Skin of body (tissue), 1 donor: ENCODE measurements at regions not wholly inside any gene's neighbourhood (a gene's known extent, or its start where the extent isn't known, plus 50 kb on each side); places are given as distances from the start of the nearest gene placed in this dataset.

Experiments used
- DNase-seq: peaks from one replicate; lab custom pipeline; 2025; lab: John Stamatoyannopoulos, UW

DNA sequence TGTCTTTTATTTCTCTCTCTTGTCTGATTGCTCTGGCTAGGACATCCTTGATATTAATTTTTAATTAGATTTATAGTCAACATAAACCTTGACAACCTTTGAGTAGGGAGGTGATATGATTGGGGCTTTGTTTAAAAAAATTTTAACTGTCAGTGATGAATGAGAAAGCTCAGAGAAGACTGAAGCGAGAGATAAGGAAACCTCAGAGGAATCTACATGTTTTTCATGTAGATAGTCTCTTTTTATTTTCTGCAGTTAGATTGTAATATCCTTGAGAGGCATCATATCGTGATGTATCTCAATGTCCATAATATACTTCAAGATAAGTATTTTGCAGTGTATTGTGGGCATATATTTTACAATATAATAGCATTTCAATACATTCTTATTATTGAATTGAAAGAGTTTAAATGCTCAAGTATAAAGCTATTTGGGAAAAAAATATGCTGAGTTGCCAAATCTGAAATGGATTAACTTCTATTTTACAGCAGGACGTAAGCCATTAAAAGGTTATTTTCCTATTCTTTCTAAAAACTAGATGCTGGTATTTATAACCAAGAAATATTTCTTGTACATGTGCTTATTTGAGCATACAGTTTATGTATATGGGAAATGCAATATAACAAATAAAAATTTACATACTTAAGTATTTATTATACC is 802.4 kb upstream of the ADGRL4 start:
- no peak for DNase-seq

DNA sequence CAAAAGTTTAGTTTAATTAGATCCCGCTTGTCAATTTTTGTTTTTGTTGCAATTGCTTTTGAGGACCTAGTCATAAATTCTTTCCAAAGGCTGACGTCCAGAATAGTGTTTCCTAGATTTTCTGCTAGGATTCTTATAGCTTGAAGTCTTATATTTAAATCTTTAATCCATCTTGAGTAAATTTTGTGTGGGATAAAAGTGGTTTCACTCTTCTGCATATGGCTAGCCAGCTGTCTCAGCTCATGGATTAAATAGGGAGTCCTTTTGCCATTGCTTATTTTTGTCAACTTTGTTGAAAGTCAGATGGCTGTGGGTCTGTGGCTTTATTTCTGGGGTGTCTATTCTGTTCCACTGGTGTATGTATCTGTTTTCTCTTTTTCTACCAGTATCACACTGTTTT is 801.3 kb upstream of the ADGRL4 start:
- no peak for DNase-seq

DNA sequence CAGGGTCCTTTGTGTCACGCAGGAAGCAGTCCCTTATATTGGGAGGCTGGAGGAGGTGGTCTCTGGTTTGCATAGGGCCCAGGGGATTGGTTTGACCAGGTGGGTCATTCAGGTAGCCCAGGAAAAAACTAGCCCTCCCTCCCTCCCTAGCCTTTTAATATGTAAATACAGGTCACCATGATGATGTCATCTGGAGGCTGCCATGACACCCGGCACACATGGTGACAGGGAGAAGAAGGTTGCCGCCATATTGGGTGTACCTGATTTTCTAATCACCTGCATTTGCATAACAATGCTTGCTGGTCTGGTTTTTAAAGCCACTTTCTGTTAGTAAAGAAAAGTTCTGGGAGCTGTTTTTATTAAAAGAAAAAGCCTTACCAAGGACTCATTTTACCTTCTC is 791.0 kb upstream of the ADGRL4 start:
- DNase-seq: no peak

DNA sequence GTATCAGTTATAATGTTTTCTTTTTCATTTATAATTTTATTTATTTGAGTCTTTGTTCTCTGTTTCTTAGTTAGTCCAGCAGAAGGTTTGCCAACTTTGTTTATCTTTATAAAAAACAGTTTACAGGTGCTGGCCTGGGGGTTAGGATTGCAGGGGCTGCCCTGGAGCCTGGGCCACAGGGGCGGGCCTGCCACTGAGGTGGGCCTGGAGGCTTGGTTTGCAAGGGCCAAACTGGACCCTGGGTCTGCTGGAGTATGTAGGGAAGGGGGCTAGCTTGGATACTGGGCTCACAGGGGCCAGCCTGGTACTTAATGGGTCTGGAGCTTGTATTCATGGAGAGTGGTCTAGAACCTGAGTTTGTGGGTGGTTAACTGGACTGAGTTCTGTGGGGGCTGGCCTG is 789.9 kb upstream of the ADGRL4 start:
- no peak for DNase-seq

DNA sequence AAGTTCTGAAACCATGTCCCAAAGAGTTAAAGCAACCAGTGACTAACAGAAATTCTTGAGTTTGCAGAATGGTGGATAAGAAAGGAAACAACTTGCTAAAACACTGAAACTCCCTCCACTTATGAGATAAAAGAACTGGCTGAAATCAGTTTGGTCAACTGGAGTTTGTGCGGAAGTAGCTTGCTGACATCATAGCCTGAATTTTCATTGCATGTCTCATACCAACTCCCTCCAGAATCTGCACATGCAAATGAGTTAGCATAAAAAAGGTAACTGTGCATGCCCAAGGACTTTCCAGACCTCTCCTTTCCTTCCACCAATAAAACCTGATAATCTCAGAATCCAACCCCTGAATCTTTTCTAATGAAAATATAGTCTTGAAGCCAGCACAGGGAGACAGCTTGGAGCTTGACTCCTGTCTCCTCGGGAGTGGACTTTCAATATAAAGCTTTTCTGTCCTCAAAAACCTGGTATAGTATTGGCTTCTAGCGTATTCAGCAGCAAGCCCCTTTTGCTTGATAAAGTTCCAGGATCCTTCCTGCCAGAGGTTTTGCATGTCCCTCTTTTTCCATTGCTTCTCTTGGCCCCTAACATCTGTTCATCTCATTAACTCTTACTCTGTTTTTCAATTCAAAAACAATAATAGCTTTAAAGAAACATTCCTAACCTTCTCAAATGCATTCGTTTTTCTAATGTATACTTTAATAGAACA is 785.8 kb upstream of the ADGRL4 start:
- no peak for DNase-seq

DNA sequence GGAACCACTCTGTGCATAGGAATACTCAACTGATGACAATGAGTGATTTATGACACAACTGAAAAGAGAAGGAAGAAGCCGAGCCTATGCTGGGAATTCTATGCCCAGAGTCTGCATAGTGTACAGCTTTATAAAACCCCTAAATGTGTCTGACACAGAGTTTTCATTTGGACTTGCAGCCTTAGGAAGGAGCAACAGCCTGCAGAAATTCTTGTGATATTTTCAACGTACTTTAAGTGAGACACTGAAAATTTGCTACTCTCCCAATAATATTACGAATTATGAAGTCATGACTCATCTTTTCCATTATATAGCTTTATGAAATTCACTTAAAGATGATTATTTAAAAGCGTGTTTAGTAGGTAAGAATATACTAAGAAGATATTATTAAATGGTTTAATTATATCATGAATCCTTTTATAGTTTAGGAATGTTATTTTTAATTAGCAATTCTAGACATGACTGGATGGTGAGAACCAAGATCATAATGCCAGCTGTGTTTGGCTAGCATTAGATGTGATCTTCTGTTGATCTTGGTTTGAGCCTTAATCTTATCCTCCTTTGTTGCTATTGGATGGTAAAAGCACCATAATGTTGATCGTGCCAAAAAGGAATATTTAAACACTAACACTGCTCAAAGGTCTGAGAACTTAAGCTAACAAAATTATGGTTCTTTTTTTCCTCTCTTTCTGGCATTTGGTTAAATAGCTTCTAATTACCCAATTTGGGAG is 785.1 kb upstream of the ADGRL4 start:
- DNase-seq: no peak

DNA sequence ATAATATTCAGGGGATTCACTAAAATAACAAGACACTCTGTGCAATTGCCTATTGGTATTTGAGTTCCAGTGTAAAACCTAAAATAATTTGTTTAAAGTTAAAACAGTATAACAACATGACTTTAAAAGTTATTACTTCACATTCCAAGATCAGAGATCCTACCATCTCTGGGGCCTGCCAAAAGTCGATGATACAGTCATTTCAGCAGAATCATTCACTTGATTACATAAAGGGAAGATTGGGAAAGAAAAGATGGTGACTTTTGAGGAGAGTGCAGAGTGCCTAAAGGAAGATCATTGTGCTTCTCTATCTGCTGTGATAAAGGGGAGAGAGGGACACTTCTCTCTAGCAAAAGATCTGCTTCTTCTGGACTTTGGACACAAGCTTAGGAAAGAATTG is 784.4 kb upstream of the ADGRL4 start:
- DNase-seq: no peak

DNA sequence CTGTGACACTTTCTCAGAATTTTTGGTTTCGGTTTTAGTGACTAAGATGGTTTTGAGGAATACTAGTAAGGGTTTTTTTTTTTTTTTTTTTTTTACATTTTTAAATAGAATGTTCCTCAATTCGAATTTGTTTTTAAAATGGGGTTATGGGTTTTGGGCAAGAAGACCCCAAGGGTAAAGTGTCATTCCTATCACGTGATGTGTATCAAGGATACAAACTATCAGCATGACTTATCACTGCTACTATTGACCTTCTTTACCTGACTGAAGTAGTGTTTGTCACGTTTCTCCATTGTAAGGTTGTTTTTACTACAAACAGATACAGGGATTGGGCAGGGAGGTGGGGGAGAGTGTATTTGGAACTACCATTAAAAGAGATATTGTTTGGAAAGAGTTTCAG is 781.1 kb upstream of the ADGRL4 start:
- DNase-seq: no peak

DNA sequence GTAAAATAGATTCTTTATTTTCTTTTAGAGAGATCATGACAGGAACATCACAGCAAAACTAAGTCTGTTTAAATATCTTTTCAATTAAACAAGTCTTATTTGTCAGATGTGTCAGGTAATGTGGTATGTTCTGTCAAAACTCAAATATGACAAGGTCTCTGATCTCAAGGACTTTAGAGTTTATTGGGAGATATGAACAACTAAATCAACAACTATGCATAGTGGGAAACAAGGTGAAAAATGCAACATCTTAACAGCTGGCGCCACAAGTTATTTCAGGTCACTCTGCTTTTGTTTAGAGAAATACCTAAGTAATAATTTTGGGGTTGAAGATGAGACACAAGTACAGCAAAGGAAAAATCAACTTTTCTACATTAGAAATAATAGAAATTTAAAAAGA is 779.4 kb upstream of the ADGRL4 start:
- no peak for DNase-seq

DNA sequence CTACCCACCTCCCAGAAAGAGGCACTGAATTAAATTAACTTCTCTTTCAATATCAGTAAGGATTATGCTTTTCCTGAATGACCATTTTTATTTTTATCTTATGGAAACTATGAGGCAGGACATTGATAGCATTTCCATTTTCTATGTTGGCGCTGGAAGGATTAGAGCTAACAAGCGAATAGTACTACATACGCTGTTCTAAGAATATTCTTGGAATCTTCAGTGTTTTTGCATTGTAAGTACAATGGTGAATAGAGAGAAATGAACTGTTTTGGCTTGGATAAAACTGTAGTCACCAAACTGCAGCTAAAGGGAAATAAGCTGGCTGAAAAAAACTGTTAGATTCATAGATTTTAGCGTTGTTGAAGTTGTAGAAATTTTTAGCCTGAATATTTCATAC is 779.0 kb upstream of the ADGRL4 start:
- DNase-seq: no peak

DNA sequence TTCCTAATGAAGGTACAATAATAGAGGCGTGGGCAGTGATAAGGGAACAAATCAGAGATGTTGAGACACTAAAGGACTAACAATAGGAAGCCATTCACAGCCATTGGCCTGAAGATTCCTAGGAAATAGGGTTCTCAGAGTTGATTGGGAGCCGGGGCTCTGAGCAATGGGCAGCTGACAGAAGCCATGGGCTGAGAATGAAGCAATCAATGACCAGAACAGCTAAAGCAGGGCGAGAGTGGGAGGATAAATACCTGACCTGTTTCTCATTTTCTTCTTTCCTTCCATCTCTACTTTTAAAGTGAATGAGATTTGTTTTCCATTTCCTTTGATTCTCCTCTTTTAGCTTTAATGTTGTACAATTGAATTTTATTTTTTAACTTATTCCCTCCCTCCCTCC is 774.7 kb upstream of the ADGRL4 start:
- DNase-seq: no peak

DNA sequence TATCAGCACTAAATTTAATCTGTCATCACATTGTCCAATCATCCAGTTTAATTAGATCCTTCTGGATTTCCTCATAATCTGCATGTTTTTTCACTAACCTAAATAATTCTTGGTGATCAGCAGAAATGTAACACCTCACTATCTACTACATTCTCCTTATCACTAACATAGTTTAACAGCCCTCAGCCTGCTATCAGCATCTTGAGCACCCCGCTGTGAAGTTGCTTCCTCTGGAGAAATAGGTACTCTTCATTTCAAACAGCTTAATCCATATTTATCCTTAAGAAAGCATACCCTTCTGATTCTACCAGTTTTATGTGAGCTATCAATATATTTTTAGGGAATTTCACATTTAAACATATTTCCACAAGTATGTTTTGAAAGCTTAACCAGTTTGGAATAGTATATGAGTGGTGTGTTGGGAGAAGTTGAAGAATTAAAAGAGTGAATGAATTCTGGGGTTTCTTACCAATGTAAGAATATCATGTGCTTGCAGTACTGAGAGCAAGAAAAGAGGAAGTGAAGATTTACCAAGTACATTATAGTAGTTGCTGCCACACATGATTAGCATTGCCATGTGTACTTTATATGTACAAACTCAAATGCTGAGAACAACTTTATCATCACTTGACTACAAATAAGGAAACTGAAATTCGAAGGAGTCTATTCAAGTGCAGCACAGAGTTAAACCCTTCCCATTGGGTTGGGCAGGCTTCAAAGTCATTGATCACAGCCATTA is 771.1 kb upstream of the ADGRL4 start:
- DNase-seq: no peak

DNA sequence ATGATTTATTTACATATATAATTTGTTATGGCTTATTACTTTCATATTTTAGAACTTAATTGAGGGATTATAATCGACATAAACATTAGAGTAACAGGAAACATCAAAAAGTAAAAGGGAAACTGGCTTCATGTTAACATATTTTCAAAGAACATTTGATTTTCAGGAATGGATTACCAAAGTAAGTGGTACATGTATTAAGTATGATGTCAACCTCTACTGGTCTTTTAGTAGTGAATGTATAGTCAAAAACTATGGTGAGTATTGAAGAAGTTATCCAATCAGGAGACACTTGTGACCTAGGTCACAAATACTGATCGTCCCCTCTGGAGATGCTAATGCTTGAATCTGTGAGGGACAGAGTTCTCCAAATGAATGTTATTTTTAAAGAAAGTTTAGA is 768.9 kb upstream of the ADGRL4 start:
- no peak for DNase-seq

DNA sequence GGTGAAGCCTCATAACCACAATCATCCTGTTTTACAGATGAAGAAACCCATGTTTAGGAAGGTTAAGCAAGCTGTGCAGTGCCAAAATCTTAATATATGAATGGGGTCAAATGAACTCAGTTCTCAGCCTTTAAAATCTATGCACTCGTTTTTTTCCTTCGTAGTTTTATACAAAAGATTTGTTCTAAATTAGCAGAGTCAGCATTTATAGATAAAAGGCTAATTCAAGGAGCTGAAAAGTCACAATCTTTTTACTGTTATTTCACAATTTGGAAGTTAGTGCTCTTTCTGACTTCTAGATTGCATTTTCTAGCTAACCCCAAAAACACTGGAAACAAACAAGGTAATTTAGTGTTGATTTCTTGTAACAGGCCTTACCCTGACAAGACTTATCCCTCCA is 766.9 kb upstream of the ADGRL4 start:
- DNase-seq: no peak

DNA sequence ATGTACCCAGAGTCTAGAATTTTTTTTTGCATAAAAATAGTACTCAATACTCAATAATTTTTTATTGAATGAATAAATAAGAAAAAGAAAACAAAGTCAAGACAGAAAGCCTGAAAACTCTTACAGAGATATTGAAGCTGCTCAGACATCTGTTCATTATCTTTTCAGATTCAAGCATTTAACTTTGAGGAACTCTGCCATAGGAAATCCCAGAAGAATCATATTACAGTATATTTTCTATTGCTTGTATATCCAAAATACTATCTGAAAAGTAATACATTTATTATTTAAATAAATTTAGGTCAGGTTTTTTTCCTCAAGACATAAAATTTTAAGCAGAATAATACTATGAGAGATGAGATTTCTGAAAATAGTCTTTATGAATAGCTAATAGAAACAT is 755.9 kb upstream of the ADGRL4 start:
- no peak for DNase-seq

DNA sequence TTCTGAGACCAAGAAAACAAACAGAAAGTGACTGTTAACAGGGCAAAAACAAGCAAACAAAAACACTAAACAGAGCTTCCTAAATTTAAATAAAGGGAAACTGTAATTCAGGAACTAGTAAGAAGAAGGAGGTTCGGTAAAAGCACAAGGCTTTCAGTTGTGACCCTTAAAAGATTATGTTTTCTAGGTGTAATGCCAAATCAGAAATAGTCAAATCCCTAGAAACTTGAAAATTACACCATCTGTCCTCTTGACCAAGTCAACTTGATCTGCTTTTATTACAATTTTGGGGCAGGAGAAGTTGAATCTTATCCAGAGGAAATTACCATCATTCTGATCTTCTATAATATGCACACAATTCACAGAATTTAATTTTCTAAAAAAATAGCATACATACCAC is 754.0 kb upstream of the ADGRL4 start:
- DNase-seq: peak; percentile 12

DNA sequence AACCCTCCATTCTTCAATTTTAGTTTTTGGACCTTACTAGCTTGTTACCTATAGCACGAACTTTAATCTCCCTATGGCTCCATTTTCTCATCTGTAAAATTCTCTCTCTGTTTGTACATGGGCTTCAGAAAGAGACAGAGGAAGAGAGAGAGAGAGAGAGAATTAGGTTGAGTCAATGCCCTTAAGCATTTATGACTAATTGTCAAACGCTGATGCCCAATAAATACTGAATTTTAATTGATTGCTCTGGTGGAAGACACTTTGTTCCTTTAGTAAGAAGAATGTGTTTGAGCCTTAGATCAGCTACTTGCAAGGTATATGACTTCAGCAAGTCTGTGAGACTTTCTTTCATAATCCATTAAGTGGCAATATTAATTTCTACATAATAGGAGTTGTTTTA is 743.1 kb upstream of the ADGRL4 start:
- DNase-seq: no peak

DNA sequence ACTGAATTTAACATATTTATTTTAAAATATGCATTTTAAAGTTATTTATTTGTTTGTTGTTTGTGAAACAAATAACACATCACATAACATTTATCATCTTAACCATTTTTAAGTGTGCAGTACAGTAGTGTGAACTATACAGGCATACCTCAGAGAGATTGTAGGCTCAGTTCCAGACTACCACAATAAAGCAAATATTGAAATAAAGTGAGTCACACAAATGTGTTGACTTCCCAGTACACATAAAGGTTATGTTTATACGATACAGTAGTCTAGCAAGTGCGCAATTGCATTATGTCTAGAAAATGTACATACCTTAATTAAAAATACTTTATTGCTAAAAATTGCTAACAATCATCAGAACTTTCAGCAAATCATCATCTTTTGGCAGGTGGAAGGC is 739.4 kb upstream of the ADGRL4 start:
- no peak for DNase-seq

DNA sequence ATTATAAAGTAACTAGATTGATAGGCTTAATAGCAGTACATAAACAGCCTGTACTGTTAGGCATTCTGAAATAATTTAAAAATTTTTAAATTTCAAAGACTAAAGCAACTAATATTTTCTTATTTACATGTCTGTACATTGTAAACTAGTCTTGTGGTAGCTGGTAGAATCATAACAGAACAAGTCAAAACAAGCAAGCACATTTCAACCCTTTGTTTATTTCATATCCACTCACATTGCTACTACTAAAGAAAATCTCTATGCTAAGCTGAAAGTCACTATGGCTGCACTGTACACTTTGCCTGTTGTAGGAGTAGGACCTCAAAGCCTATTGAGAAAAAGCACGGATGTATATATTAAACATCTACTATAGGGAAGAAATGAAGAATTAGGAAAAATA is 738.2 kb upstream of the ADGRL4 start:
- DNase-seq: no peak

DNA sequence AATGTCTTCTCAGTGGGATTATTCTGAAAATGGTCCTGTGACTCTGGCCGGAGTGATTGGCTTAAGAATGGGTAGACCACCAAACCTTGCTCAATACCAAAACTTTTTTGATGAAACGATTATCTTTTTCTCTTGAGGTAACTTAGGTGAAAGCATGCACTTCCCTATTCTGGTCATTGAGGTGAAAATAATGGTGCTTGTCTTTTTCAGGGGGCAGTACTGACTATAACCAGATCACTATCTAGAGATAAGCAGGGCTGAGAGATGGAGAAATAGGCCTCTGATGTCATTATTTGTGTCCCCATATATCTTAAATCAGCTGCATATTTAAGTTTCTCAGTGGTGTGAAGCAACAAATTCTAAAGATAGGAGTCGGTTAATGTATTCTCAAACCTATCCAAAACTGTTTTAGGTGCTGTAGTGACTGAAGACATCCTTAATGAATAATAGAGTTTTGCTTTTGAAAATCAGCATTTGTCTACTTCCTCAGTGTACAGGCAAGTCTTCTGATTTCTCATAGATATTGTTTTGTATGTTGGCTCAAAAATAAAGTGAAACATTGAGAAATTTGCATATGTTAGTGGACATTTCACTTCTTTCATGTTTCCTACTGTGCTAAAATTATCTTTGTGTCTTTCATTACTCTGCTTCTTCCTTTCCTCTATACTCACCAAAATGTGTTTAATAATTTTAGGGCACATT is 735.3 kb upstream of the ADGRL4 start:
- DNase-seq: no peak

DNA sequence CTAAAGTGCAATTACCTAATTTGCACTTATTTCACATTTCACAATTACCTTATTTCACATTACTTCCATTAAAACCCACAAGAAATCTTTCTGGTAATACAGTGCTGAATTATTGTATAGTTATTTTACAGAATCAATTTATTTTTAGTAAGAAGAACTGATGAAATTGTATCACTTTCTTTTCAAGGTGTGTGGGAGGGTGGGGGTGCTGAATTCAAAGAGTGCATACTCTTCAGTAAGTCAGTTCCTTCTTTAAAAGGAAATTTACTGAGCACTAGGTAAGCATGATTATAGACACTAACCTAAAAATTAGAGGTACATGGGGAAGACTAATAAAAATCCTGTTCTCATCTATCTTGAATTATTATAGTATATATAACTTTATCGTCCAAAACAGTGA is 731.6 kb upstream of the ADGRL4 start:
- no peak for DNase-seq

DNA sequence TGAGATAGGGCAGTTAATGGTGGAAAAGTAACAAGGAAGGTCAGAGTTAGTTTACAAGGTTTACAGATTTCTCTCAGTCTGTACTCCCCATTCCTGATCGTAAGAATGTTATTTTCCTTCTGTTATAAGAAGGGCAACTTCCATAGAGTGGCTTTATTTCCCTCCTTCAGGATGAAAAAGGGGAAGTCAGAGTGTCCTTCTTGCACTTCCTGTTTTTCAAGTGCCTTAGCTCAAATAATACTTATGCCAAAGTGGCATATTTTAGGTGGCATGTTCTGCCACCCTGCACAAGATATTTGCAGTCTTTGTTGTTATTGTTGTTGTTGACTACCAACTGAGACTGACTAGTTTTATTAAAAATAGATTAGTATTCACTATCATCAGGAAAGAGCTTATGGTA is 730.7 kb upstream of the ADGRL4 start:
- DNase-seq: no peak
